ENCODE measurements at regions not wholly inside any gene's neighbourhood (a gene's known extent, or its start where the extent isn't known, plus 50 kb on each side); places are given as distances from the start of the nearest gene placed in this dataset.

DNA sequence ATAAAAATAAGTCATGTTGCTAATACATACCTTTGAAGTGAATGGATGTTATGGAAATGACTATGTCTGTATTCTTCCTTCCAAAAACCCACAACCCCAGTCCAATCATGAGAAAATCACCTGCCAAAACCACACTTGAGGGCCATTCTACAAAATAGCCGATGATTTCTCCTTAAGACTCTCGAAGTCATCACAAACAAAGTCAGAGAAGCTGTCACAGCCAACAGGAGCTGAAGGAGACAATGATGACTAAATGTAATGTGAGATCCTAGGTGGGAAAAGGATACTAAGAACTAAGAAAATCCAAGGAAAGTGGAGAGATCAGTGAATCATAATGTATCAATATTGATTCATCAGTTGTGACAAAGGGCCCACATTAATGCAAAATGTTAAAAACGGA lies 432.9 kb upstream of the DYNLRB2 start:
- ChIA-PET POLR2A (no interaction called here), CTCF (no interaction called here)
- DNase-seq (ENCODE audit: low read depth, low spot score) = no peak

GRCh38 chr16:80105751-80106150 lies 435.0 kb upstream of the DYNLRB2 start:
- Histone ChIP-seq H3K4me3 (ENCODE audit: low read depth, low read length) (no peak overlapping the region), H3K27me3 (ENCODE audit: control insufficient read depth, insufficient read depth, low read length) (no peaks in the 10 kb centered on the region), H3K27ac (ENCODE audit: low read depth, low read length) (no peak overlapping the region), H3K9me3 (ENCODE audit: control insufficient read depth, insufficient read depth, low read length) (no peaks in the 10 kb centered on the region)
- TF ChIP-seq, protein P1, sequence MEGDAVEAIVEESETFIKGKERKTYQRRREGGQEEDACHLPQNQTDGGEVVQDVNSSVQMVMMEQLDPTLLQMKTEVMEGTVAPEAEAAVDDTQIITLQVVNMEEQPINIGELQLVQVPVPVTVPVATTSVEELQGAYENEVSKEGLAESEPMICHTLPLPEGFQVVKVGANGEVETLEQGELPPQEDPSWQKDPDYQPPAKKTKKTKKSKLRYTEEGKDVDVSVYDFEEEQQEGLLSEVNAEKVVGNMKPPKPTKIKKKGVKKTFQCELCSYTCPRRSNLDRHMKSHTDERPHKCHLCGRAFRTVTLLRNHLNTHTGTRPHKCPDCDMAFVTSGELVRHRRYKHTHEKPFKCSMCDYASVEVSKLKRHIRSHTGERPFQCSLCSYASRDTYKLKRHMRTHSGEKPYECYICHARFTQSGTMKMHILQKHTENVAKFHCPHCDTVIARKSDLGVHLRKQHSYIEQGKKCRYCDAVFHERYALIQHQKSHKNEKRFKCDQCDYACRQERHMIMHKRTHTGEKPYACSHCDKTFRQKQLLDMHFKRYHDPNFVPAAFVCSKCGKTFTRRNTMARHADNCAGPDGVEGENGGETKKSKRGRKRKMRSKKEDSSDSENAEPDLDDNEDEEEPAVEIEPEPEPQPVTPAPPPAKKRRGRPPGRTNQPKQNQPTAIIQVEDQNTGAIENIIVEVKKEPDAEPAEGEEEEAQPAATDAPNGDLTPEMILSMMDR (IDR thresholded peaks at IDR 0.05; ENCODE audit: low read depth, low read length) = no peak
- ChIA-PET CTCF (no interaction called here), POLR2A (no interaction called here)
- DNase-seq (ENCODE audit: low read depth, low spot score) = no peak

More for the DNA sequence above, 432.9 kb upstream of the DYNLRB2 start:
- Histone ChIP-seq H3K27ac (ENCODE audit: low read depth, low read length) (no peak overlapping the region), H3K9me3 (ENCODE audit: control insufficient read depth, insufficient read depth, low read length) (no peaks in the 10 kb centered on the region), H3K27me3 (ENCODE audit: control insufficient read depth, insufficient read depth, low read length) (no peaks in the 10 kb centered on the region), H3K4me3 (ENCODE audit: low read depth, low read length) (no peak overlapping the region)
- TF ChIP-seq, protein P1 (IDR thresholded peaks at IDR 0.05; ENCODE audit: low read depth, low read length) = no peak

- no peaks in the 10 kb centered on the region for H3K9me3 ChIP-seq (ENCODE audit: control insufficient read depth, insufficient read depth, low read length)
- no peak overlapping the region for H3K27ac ChIP-seq (ENCODE audit: low read depth, low read length)
- no peaks in the 10 kb centered on the region for H3K27me3 ChIP-seq (ENCODE audit: control insufficient read depth, insufficient read depth, low read length)
- ChIA-PET CTCF (no interaction called here), POLR2A (no interaction called here)
- no peak for DNase-seq (ENCODE audit: low read depth, low spot score)
- TF ChIP-seq, protein P1 (IDR thresholded peaks at IDR 0.05; ENCODE audit: low read depth, low read length) = no peak
- no peak overlapping the region for H3K4me3 ChIP-seq (ENCODE audit: low read depth, low read length)
Observed at GRCh38 chr16:80105160-80105559, 435.6 kb upstream of the DYNLRB2 start.

GRCh38 chr16:80104401-80104800 lies 436.4 kb upstream of the DYNLRB2 start:
- TF ChIP-seq, protein P1 (IDR thresholded peaks at IDR 0.05; ENCODE audit: low read depth, low read length) = no peak
- POLR2A ChIA-PET = no interaction called here
- Histone ChIP-seq H3K27me3 (ENCODE audit: control insufficient read depth, insufficient read depth, low read length) (no peaks in the 10 kb centered on the region), H3K9me3 (ENCODE audit: control insufficient read depth, insufficient read depth, low read length) (no peaks in the 10 kb centered on the region), H3K4me3 (ENCODE audit: low read depth, low read length) (no peak overlapping the region), H3K27ac (ENCODE audit: low read depth, low read length) (no peak overlapping the region)
- CTCF ChIA-PET = no interaction called here
- DNase-seq (ENCODE audit: low read depth, low spot score) = no peak

- POLR2A ChIA-PET = no interaction called here
Observed at GRCh38 chr16:80103463-80103862, 437.3 kb upstream of the DYNLRB2 start.

More at GRCh38 chr16:80103463-80103862, 437.3 kb upstream of the DYNLRB2 start:
- no peak overlapping the region for H3K4me3 ChIP-seq (ENCODE audit: low read depth, low read length)
- CTCF ChIA-PET = interaction anchor here (1.6 kb wide), 1 partner anchor 266 kb away, joined by 4 read pairs; no protein-coding TSS in a partner anchor
- H3K9me3 ChIP-seq (ENCODE audit: control insufficient read depth, insufficient read depth, low read length) = no peaks in the 10 kb centered on the region
- H3K27me3 ChIP-seq (ENCODE audit: control insufficient read depth, insufficient read depth, low read length) = no peaks in the 10 kb centered on the region
- no peak overlapping the region for H3K27ac ChIP-seq (ENCODE audit: low read depth, low read length)
- TF ChIP-seq, protein P1 (IDR thresholded peaks at IDR 0.05; ENCODE audit: low read depth, low read length) = no peak
- DNase-seq (ENCODE audit: low read depth, low spot score) = no peak
